ENCODE measurements at regions not wholly inside any gene's neighbourhood (a gene's known extent, or its start where the extent isn't known, plus 50 kb on each side); places are given as distances from the start of the nearest gene placed in this dataset.
A peak's percentile ranks its signal among the peaks of the same experiment; 100 is the strongest.

DNA sequence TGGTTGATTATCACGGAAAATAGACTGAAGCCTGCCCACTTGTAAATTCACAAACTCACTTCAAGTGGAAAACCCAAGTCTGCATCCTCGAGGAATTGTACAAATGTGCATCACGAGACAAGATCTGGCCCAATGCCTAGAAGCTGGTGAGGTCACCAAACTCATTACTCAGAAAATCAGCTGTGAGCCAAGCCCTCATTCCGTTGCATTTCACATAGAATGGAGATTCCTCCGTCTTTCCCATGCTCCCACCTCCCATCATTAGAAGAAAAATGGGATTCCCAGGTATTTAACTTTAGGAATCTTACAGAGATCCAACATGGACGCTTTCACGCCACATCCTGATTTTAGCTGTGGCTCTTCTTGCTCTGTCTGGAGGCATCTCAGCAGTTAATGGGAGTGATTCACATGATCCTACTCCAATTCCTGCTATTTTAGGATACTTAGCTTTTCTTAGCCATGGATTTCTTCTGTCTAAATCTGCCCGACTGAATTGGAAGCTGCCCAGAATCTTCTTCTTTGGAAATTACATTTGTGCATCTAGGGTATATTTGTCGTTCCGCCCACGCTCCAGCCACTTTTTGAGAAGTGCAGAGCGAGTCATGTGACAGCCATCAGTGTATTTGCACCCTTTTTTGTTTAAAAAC, 68.7 kb upstream of the STMND1 start:
- peaks cover 0 to 10% (median 5%) of the 10 kb centered on the region in 4 donors for H3K4me1 ChIP-seq
- peak overlapping the region in 1 of 4 donors; percentile 50 for H3K27ac ChIP-seq
- 52 to 56% methylated on average over 12 of the region's 12 CpGs for WGBS, 2 donors
- ATAC-seq (ENCODE audit: low FRiP score in 2 of 2) (peak; percentile 34 to 80), DNase-seq (peak in 1 of 2 donors; percentile 79)
- peak overlapping the region in 1 of 4 donors; percentile 14 for H3K4me3 ChIP-seq
- H3K9me3 ChIP-seq: peaks cover 0 to under 1% (median 0%) of the 10 kb centered on the region in 4 donors
- no peaks in the 10 kb centered on the region for H3K36me3 ChIP-seq
- TF ChIP-seq POLR2A (IDR thresholded peaks at IDR 0.05) (no peak), EP300 (IDR thresholded peaks at IDR 0.05) (peak in 1 of 4 donors; percentile 63), POLR2AphosphoS5 (IDR thresholded peaks at IDR 0.05) (peak; percentile 4 to 22), CTCF (IDR thresholded peaks at IDR 0.05) (no peak)
- no peaks in the 10 kb centered on the region for H3K27me3 ChIP-seq

DNA sequence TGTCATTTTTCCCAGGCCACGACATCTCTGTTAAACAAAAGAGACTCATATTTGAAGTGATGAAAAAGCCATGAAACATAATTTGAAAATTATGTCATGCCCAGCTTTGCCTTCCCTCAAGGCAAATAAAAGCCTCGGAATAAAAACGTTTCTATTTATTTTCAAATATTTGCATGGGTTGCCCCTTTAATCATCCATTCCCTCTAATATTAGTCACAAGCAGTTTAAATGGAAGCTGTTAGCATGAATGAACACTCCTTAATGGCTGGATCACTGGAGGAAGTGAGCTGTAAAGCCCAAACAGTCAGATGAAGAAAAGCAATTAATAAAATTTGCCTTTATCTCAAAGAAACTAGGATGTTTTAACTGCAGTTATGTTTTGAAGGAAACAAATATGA, 69.3 kb upstream of the STMND1 start:
- H3K36me3 ChIP-seq: no peaks in the 10 kb centered on the region
- peaks cover 0 to 10% (median 5%) of the 10 kb centered on the region in 4 donors for H3K4me1 ChIP-seq
- H3K27ac ChIP-seq: peak overlapping the region in 1 of 4 donors; percentile 50
- no peaks in the 10 kb centered on the region for H3K9me3 ChIP-seq
- DNase-seq (no peak), ATAC-seq (ENCODE audit: low FRiP score in 2 of 2) (peak in 1 of 2 donors; percentile 63)
- 41 to 58% methylated on average over 3 of the region's 3 CpGs for WGBS, 2 donors
- H3K4me3 ChIP-seq: no peak overlapping the region
- H3K27me3 ChIP-seq: no peaks in the 10 kb centered on the region
- no peak for TF ChIP-seq CTCF (IDR thresholded peaks at IDR 0.05)

GRCh38 chr6:17031961-17032360, 69.9 kb upstream of the STMND1 start:
- H3K9me3 ChIP-seq: no peaks in the 10 kb centered on the region
- no peaks in the 10 kb centered on the region for H3K27me3 ChIP-seq
- H3K27ac ChIP-seq: no peak overlapping the region
- no peak for TF ChIP-seq CTCF (IDR thresholded peaks at IDR 0.05)
- TF ChIP-seq EP300 (IDR thresholded peaks at IDR 0.05): no peak
- TF ChIP-seq POLR2A (IDR thresholded peaks at IDR 0.05): no peak
- TF ChIP-seq POLR2AphosphoS5 (IDR thresholded peaks at IDR 0.05): no peak
- 95 to 99% methylated on average over 6 to 19 of the region's 19 CpGs for WGBS, 2 donors
- peaks cover 0 to 10% (median 5%) of the 10 kb centered on the region in 4 donors for H3K4me1 ChIP-seq
- H3K4me3 ChIP-seq: no peak overlapping the region
- DNase-seq (peak in 1 of 2 donors; percentile 74), ATAC-seq (ENCODE audit: low FRiP score in 2 of 2) (no peak)
- H3K36me3 ChIP-seq: no peaks in the 10 kb centered on the region

DNA sequence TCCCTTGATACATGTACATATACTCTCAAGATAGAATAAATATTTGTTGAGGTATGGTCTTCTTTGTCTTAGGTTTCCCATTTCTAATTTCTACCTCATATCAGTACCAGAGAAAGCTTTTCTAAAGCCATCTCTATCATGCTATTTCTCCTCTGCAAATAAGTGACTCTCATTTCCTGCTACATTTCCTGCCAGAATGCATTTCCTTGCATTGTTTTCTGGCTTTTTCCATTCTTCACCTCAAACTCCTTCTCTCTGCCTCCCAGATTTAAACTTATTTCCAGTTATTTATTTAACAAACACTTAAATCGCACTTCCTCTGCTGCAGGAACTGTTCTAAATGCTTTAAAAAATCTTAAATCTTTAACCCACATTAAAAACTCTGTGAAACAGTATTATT, 74.4 kb upstream of the STMND1 start:
- no peaks in the 10 kb centered on the region for H3K36me3 ChIP-seq
- no peak for DNase-seq
- 72 to 78% methylated on average over 1 of the region's 1 CpG for WGBS, 2 donors
- no peak for TF ChIP-seq POLR2AphosphoS5 (IDR thresholded peaks at IDR 0.05)
- TF ChIP-seq CTCF (IDR thresholded peaks at IDR 0.05): no peak
- no peak for TF ChIP-seq POLR2A (IDR thresholded peaks at IDR 0.05)
- no peak for TF ChIP-seq EP300 (IDR thresholded peaks at IDR 0.05)
- ATAC-seq (ENCODE audit: low FRiP score in 2 of 2): no peak
- H3K4me1 ChIP-seq: no peaks in the 10 kb centered on the region
- no peak overlapping the region for H3K4me3 ChIP-seq
- H3K27me3 ChIP-seq: no peaks in the 10 kb centered on the region
- peaks cover 0 to 10% (median 2%) of the 10 kb centered on the region in 4 donors for H3K9me3 ChIP-seq
- H3K27ac ChIP-seq: no peak overlapping the region

DNA sequence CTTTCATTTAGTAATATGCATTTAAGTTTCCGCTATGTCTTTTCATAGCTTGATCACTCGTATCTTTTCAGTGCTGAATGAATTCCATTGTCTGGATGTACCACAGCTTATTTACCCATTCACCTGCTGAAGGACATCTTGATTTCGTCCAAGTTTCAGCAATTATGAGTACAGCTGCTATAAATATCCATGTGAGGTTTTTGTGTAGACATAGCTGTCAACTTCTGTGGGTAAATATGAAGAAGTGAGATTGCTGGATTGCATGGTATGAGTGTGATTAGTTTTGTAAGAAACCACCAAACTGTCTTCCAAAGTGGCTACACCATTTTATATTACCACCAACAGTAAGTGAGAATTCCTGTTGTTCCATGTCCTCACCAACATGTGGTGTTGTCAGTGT, 79.2 kb upstream of the STMND1 start:
- Histone ChIP-seq H3K4me1 (no peaks in the 10 kb centered on the region), H3K36me3 (no peaks in the 10 kb centered on the region), H3K27me3 (no peaks in the 10 kb centered on the region), H3K4me3 (no peak overlapping the region), H3K9me3 (peaks cover 0 to 10% (median 2%) of the 10 kb centered on the region in 4 donors), H3K27ac (no peak overlapping the region)
- no peak for DNase-seq
- TF ChIP-seq EP300 (IDR thresholded peaks at IDR 0.05) (no peak), CTCF (IDR thresholded peaks at IDR 0.05) (no peak), POLR2AphosphoS5 (IDR thresholded peaks at IDR 0.05) (no peak), POLR2A (IDR thresholded peaks at IDR 0.05) (no peak)
- WGBS, 2 donors: 69 to 76% methylated on average over 3 of the region's 3 CpGs
- no peak for ATAC-seq (ENCODE audit: low FRiP score in 2 of 2)

All from upper lobe of left lung (tissue), 6 donors.